GM18907 (cell line): ENCODE measurements at regions not wholly inside any gene's neighbourhood (a gene's known extent, or its start where the extent isn't known, plus 50 kb on each side); places are given as distances from the start of the nearest gene placed in this dataset.

Experiments used
- ATAC-seq: cut with Tn5 transposase; IDR thresholded peaks from one replicate; pipeline ENCODE4 v1.9.1; 2021; ENCODE audit warnings: mild to moderate bottlenecking, moderate library complexity; ENCODE audit not compliant: unreplicated experiment

DNA sequence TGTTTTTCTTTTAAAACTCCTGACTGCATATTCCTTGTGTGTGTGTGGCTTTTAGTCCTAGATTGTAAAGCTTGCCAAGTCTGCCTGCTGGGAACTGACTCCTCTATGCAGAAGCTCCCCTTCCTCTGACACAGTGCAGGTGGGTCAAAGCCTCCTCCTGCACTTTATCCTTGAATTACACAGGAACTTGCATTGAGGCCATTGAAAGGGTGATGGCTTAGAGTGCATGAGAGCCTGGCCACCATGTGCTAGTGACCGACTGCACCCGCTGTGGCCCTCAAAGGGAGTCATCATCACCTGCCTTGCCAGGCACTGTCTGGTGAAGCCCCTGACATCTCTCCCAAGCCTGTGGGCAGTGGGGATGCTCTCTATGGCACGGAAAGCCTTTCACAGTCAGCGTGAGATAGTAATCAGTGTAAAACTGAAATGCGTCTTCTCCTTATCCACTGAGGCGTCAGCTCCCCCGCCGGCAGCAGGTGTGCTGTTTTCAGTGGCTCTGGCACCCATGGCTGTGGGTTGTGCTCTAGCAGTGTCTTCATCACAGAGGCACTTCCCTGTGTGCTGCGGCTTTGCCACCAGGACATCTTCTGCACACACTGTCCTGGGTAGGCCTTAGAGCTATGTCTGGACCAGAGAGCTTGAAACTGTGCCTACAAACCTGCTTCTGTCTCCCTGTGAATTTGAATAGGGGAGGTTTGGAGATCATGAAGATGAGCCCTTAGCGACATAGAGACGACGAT lies 87.9 kb downstream of the THBS2 start:
- no peak for ATAC-seq

DNA sequence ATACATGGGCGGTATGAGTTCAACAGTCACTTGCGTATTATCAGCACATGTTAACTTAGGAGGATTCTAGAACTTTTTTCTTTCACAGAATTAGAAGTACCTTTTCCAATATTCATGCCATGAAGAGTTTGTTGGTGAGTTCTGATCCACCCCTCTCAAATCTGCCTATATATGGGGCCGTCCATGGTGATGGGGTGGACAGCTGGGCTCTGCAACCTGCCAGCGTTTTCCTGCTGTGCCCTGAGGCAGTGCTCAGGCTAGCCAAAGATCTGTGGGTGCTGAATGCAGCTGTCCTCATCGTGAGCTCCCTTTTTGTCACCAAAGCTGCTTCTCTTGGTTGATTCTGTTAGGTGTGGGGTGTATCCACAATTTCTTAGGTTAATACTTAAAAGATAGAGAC lies 88.7 kb downstream of the THBS2 start:
- no peak for ATAC-seq

- ATAC-seq = no peak
Observed at GRCh38 chr6:169164451-169164850, 89.2 kb downstream of the THBS2 start.

- ATAC-seq = no peak
Observed at GRCh38 chr6:169163411-169163901, 90.2 kb downstream of the THBS2 start.

DNA sequence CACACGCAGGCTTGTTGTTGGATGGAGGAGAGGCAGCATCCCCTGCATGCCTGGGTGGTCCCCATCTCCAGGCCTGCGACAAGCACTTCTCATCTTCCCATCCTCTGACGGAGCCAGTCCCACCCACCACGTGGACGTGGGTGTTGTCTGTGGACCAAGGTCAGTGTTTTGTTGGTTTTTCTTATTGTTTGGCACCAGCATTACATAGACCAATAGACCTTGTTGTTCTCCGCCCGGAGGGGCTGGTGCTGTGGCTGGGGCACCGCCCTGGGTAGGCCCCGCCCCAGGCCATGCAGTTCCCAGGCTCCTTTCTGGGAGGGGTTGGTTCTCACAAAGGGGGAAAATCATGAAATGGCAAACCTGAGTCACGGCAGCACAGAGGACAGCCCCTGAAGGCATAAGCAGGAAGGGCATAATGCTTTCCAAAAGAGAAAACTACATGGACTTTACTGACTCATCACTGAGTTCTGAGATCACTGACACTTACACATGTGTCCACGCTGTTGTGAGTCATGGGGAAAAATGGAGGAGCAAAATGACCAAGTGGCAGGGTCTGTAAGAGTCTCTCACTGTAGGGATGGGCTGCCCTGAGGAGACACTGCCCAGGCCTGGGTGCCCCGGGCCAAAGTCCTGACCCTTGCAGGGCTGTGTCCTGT lies 90.8 kb downstream of the THBS2 start:
- no peak for ATAC-seq

DNA sequence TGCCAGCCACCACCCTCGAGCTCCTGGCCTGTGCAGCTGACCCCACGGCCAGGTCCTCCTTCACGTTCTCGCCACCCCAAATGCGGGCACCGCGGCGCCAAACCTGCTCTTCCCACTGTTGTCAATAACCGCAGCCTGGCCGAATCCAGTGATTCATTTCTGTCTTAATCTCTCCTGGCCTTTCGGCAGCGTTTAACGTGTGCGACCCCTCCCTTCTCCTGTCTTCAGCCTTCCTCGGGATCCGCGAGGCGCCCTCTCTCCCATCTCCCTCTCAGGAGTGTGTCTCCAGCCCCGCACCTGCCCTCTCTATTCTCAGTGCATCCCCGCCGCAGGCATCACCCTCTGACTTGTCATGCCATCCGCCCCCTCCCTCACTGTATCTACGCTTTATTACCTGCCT lies 91.4 kb downstream of the THBS2 start:
- ATAC-seq = no peak

DNA sequence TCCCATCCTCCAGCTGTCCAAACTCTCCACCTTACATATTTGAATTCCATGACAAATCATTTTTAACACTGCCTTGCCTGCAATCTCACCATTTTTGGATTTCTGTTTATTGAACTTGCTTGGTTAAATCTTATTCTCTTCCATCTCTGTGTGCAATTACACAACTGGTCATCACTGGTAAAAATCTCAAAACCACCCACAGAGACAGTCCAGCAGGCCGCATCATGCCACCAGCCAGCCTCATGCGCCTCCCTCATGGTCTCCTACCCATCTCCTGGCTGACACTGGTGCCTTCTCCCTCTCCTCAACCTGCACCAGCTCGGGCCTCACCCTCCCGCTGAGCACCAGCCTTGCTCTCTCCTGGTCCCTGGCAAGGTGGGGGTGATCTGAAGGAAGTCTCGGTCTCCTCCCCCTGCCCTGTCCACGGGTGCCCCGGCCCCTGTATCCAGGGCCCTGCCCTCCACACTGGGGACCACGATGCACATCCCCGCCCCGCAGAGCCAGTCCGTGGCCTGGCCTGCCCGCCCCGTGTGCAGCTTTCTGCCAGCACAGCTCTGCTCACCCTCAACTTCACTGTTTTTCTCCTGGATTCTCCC lies 92.0 kb downstream of the THBS2 start:
- no peak for ATAC-seq

DNA sequence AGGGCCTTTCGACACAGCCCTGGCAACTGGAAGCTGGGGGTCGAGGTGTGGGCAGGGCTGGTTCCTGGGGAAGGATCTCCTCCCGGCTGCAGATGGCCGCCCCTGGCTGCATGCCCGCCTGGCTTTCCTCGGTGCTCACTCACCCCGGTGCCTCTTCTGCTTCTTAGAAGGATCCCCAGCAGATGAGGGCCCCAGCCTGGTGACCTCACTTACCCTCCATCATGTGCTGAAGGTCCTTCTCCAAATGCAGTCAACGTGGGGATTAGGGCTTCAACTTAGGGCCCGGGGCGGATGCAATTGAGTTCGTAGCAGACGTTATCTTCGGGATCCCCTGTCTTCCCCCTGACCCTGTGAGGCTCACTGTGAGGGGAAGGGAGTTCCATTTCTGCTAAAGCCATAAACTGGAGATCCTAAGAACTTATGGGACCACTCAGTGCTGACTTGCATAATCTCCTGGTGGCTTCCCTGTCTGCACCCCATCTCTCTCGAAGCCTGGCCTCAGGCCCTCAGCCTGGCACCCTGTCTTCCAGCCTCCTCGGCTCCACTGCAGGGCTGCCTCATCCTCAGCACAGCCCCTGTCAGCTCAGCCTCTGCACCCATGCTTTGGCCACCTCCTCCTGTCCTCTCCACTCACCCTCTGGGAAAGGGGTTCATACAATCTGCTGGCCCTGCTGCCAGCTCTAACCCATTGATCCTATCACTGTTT lies 92.6 kb downstream of the THBS2 start:
- ATAC-seq = no peak

DNA sequence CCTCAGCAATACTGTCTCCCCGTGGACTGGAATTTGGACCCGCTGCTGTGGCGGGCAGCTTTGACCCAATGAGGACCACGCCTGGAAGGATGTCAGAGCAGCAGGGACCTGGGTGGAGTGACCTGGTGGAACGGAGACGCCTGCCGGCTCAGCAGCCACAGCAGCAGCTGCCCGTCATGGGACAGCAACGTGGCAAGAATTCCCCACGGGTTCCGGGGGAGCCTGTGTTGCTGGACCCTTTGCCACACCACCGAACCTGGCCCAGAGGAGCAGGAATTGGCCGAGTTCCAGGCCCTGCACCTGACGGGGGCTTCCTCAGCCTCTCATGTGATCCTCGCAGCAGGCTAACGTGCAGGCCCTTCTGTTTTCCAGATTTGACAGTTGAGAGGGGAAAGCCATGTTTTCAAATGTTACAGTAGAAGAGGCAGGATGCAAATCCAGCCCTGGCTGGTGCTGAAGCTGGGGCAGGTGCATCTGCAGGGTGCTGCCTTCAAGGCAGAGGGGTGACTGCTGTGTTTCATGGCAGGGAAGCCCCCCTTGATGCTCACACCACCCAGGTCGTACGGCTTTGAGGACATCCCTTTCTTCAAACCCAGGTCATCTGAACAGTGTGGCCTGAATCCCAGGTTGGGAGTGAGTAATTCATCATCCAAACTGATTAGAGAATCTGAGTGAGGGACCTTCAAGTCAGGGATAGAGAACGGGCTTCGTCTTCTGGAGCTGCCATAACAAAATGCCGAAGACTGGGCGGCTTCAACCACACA lies 93.4 kb downstream of the THBS2 start:
- no peak for ATAC-seq

- ATAC-seq = no peak
Observed at GRCh38 chr6:169159331-169159730, 94.3 kb downstream of the THBS2 start.

DNA sequence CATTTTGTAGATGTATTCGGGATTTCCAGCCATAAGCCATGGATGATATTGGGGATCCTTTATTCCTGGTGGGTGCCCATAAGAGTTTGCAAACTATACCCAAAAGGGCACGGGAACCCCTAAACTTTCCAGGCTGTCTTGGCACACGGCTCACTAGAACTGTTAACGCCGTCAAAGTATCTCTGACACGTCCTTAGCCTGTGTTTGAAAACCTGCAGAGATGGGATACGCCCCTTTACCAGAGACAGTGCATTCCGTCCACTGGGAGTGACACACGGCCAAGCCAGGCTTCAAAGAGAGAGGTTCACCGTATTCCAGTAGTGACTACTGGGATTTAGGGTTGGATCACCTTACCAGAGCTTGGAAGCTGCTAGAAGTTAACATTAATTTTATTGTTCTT lies 95.0 kb downstream of the THBS2 start:
- ATAC-seq = no peak

DNA sequence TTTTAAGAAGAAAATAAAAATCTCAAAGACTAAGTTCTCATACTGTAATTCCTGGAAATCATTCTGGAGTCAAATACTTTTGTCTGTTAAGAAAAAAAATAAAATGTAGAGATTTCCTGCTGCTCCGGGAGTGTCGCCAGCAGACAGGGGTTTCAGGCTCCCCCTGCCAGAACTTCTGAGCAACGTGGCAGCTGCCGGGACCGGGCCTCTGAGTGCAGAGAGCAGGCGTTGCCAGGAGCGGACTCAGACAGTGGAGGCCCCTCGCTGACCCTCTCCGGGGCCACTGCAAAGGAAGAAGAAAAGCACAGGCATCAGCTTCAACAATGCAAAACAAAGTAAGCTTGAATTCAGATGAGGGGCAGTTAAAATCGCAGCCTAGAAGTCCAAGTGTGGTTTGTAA lies 95.5 kb downstream of the THBS2 start:
- ATAC-seq = no peak

DNA sequence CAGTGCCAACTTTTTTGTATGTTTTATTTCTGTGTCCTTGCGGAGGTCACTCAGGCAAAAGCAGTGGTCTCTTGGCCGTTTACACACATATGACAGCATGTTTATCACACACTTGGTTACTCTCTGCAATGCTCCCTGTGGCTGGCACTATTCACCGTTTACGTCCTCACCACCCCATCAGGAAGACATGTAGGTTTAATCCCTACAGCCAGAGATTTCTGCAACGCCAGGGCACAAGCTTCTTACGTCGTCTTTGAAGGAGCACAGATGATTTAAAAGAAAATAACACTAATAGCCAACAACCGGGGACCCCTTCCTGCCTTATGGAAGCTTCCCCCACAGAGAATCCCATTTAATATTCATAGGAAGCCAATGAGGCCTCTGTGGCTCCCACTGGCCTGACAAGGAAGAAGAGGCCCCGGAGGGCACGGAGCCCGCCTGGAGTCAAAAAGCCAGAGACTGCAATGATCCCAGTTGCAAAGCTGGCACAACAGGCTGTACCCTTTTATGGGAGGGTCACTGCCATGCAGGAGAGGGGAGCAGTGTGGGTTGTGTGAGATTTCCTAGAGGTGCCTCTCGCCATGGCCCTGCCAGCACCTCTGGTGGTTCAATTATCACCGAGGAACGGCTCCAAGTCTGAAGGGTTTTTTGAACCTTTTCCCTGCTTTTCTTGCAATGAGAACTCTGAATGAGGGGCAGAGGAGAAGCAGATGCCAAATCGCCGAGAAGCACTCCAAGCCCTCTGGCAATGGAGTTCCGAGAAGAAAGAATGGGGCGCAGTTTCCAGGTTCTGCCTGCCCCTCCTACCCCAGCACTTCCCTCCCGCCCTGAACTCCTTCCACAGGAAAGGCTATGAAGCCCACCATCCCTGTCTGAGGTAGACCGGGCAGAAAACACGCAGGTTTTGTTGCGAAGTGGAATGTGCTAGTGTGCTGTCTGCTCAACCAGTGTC lies 96.2 kb downstream of the THBS2 start:
- ATAC-seq = no peak

DNA sequence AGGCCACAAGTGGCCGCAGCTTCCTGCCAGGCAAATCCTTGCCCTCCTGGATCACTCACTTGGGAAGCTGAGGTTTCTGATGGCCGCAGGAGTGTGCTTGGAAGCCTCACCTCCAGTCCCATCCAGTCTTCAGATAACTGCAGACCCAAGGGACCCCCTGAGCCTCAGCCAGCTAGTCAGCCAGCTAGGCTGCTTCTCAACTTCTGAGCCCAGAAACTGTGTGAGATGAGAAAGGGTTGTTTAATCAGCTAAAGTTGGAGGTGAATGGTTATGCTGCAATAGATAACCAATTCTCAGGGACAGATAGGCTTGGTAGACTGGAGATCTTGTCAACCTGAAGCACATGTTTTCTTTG lies 96.9 kb downstream of the THBS2 start:
- ATAC-seq = no peak

DNA sequence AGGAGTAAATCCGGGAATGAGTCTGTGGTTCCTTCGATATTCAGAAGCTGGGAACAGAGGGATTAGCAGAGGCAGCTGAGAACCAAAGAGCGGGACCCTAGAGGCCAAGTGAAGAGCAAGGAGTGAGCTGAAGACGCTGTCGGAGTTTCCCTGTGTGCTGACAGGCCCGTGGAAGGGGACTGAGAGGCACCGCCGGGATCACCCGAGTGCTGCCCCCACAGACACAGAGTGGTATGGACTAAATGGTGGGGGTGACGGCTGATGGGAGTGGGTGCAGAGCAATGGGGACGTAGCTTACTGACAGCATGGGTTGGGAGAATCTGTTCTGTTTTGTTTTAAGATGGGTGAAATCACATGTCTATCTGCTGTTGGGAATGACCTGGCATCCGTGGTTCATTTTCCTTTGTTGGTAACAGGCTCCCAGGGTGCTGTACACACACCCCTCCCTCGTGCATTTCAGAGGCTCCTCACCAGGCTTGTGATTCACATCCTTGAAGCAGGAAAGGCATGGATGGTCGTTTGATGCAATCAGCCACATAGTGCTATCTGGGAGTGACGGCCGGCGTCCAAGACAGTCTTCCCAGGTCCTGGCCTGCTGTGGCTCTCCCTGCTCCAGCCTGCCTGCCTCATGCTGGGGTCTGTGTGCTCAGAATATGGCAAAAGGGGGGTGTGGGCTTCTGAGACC lies 97.4 kb downstream of the THBS2 start:
- ATAC-seq = no peak

DNA sequence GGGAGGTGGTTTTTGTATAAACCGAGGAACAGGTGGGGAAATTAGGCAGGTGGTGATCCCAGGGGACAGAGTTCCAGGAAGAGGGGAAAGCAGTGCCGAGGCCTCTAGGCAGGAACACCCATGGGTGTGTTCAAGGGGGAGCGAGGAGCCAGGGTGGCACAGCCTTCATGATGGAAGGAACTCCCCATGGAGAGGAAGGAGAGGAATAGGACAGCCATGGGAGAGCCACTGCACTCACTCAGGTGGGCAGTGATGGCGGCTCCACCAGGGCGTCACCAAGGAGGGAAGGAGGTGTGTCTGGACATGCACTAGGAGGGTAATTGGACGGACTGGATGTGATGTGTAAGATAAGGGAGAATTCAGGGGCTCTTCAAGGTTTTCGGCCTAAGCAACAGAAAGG lies 98.2 kb downstream of the THBS2 start:
- ATAC-seq = no peak

DNA sequence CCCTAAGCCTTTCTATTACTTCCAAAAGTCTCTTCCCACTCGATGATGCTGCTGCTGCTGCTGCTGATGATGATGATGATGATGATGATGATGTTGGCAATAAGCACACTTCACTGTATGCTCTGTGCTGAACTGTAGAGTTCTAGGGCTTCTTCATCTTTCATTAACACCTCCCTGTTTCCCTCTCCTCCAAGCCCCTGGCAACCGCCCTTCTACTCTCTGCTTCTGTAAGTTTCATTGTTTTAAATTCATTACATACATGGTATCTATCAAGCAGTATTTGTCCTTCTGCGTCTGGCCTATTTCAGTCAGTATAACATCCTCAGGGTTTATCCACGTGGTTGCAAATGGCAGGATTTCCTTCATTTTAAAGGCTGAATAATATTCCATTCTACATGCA lies 100.2 kb downstream of the THBS2 start:
- ATAC-seq = no peak

GRCh38 chr6:169146521-169146920 lies 107.1 kb downstream of the THBS2 start:
- ATAC-seq = no peak

- ATAC-seq = no peak
Observed at GRCh38 chr6:169145991-169146501, 107.6 kb downstream of the THBS2 start.
